ENCODE measurements at regions not wholly inside any gene's neighbourhood (a gene's known extent, or its start where the extent isn't known, plus 50 kb on each side); places are given as distances from the start of the nearest gene placed in this dataset.

GRCh38 chr1:203408486-203409481, 57.9 kb upstream of the FMOD start:
- TF ChIP-seq EP300 (IDR thresholded peaks at IDR 0.05; ENCODE audit: borderline replicate concordance in 1 of 2, control insufficient read depth in 1 of 2, low read depth in 2 of 2, low read length in 2 of 2), result no peak
- no peak for TF ChIP-seq CEBPB (IDR thresholded peaks at IDR 0.05; ENCODE audit: borderline replicate concordance in 1 of 2, low read depth in 2 of 2, low read length in 2 of 2)

Measured in GM12878 (cell line).